CD4-positive, alpha-beta T cell treated with Interleukin-1 beta for 1 hour (primary cell): ENCODE measurements at regions not wholly inside any gene's neighbourhood (a gene's known extent, or its start where the extent isn't known, plus 50 kb on each side); places are given as distances from the start of the nearest gene placed in this dataset.

Source experiments
- DNase-seq, 2 donors: peaks; one replicate each; pipeline ENCODE4 v3.0.0-alpha.2; 2020 to 2022

DNA sequence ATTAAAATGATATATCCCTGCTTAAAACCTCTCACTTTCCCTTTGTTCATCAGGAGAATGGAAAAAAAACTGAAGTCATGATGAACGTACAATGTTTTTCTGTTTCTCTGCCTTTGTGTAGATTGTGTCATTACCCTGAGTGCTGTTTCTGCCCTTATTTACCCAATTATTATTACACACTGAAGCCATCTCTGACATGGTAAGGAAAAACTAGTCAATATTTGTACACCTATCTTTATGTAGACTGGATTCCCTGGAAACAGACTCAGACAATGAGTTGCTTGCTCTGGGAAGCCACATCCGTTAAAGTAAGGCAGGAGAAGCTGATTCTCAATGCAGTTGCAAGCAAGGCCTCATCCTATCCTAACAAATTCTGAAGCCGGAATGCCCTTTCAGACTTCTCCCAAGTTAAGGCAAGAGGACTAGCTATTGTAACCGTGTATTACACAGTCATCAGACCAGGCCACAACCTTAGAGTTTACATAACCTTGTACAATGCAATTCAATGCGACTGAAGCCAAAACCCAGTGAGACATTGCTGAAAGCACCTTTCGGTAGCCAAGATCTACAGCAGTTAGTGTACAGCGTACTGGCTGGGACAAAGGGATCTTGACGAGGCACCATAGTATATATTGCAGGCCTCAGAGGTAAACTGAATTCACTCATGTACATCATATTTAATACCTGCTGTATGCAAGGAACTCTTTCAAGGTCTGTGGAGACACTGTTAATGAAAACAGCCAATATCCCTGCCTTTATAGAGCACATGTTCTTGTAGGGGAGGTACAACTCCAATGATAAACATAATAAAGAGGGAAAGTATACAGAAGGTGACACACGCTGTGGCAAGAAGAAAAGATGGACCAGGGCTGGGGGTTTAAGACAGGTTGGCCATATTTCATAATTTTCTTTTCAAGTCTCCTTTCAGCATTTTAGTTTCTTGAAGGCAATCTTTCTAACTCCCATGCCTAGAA is 1040.8 kb upstream of the SEMA6D start:
- no peak for DNase-seq

GRCh38 chr15:46677491-46677890 is 1039.8 kb upstream of the SEMA6D start:
- no peak for DNase-seq

- no peak for DNase-seq
Measured at GRCh38 chr15:46681901-46682300, 1035.4 kb upstream of the SEMA6D start.

DNA sequence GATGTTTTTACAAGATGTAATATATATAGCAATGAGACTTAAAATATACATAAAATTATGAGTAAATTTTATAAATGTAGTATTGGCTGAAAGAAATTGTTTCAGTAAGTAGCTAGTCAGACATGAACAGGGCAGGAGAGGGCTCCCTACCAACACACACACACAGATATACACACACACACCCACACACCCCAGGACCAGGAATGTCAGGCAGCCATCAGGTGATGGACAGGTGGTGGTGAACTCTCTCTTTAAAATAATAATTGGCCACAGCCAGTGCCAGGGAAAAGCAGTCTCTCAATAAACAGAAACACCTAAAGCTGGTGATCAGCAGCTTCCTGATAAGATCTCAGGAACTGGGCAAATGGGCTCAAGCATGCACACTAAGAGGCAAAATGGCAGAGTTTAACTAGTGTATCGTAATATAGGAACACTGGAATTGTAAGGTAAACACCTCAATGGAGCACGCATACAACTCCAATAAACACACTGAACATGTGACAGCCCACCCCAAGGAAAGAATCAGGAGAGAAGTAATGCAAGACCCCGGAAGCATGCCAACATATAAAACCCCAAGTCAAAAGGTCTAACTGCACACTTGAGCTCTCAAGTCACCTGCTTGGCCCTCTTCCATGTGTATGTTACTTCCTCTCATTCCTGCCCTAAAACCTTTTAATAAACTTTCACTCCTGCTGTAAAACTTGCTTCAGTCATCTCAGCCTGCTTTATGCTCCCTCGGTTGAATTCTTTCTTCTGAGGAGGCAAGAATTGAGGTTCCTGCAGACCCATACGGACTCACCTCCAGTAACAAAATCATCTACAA is 1034.1 kb upstream of the SEMA6D start:
- DNase-seq, result no peak

- no peak for DNase-seq
Measured at GRCh38 chr15:46685096-46685495, 1032.2 kb upstream of the SEMA6D start.

- no peak for DNase-seq
Measured at GRCh38 chr15:46685681-46686080, 1031.6 kb upstream of the SEMA6D start.

DNA sequence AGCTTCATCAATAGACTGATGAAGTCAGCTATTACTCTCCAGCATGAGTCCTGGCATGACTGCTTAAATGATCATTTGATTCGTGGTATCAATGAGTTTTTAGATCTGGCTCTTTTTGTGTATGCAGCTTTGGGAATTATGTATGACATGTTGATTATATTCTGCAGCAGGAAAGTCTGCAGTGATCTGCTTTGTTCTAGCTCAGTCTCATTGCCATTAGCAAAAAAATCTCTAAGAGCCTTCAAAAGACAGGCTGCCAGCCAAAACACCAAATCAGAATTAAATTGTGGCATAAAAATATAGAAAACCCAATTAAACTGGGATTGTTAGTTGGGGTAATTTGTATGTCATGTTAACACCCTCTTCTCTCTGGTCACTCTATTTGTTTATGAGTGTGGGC is 1021.0 kb upstream of the SEMA6D start:
- DNase-seq, result no peak

- no peak for DNase-seq
Measured at GRCh38 chr15:46701346-46701745, 1016.0 kb upstream of the SEMA6D start.

DNA sequence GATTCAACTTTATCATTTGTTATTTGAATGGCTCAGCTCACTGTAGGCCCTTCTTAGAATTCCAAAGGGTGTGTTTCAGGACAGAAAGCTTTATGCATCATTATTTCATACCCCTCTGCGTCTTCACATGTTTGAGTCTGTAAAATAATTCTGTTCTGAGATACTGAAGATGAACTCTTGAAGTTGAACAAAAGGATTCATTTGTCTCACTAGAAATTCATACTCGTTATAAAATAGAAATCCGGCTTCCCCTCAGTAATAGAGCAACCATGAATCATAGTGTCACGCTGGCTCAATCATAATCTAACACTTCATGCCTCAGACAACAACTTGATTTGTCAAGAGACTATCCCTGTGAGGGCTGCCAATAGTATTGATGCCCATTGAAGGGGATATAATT is 1015.4 kb upstream of the SEMA6D start:
- DNase-seq, result no peak

DNA sequence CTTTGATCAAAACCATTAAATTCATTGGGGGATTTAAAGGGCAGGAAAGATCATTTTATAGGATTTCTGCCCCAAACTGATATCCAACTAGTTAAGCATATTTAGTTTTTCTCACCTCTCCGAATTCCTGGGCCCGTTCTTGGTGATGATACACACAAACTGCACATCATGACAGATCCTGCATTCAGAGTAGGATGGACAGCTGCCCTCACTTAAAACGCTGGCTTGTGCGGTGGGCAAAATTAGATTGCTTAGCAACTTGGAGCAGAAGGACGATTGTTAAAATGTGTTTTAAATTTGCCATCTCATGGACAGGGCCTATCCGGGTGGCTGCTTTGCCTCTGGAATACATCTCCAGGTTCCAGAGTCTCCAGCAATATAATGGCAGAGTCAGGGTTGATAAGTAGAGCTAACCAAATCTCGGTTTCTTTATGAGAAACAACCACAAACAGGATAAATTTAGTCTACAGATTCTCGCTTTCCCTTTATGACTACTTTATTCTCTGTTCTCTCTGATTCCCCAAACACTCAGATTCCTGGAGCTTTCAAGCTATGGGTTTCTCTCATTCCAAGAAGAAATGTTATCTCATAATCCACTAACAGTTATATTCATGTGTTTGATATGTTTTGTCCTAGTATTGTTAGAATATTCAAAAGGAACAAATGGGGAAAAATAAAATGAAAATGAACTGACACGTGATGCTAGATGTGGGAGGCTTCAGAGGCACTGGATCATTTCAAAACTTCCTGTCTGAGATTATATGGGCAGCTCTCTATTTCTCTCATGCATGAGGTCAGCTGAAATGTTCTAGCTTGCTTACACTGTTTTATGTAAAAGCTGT is 1014.1 kb upstream of the SEMA6D start:
- no peak for DNase-seq

DNA sequence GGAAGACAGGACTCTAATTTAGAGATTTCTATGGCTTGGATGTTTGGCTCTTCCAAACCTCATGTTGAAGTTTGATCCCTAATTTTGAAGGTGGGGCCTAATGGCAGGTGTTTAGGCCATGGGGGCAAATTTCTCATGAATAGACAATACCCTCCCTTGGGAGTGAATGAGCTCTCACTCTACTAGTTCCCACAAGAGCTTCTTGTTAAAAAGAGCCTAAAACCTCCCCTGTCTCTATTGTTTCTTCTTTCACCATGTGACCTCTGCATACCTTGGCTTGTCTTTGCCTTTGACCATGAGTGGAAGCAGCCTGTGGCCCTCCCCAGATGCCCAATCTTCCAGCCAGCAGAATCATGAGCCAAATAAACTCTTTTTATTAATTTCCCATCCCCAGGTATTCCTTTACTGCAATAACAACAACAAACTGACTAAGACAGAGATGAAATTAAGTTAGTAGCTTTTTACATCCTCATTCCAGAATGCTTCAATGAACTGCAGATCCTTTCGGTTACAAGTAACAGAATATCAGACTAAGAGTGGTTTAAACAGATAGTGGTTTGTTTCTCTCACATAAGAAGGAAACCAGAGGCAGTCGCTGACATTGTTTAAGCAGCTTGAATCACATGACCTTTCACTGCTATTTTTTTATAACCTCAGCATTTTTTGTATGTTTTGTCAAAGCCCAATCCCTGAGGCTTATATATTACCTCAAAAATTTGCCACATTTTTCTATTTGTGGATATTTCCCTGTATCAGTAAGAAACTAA is 1013.3 kb upstream of the SEMA6D start:
- no peak for DNase-seq

- no peak for DNase-seq
Measured at GRCh38 chr15:46707452-46707851, 1009.9 kb upstream of the SEMA6D start.

GRCh38 chr15:46708226-46708625 is 1009.1 kb upstream of the SEMA6D start:
- no peak for DNase-seq

GRCh38 chr15:46709460-46710083 is 1007.7 kb upstream of the SEMA6D start:
- no peak for DNase-seq

DNA sequence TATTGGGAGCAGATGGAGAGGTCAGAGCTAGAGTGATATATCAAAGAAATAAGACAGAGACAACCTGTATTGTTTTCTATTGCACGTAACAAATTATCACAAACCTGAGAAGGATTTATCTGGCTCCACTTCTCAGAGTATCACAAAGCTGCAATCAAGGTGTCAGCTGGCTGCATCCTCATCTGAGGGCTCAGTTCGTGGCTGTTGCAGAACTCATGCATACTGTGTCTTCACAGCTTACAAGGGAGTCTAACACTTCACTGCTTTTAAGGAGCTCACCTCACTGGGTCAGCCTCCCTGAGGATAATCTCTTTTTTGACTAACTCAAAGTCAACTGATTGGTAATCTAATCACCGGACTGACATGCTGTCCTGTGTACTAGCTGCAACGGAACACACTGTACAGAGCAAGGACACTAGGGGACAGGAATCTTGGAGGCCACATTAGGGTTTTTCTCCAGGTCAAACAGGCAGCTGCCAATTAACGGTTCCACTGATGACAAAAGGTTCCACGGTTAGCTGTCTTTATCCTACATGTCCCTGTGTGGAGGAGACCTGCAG is 1006.8 kb upstream of the SEMA6D start:
- DNase-seq, result no peak

- DNase-seq, result no peak
Measured at GRCh38 chr15:46713045-46713444, 1004.3 kb upstream of the SEMA6D start.

DNA sequence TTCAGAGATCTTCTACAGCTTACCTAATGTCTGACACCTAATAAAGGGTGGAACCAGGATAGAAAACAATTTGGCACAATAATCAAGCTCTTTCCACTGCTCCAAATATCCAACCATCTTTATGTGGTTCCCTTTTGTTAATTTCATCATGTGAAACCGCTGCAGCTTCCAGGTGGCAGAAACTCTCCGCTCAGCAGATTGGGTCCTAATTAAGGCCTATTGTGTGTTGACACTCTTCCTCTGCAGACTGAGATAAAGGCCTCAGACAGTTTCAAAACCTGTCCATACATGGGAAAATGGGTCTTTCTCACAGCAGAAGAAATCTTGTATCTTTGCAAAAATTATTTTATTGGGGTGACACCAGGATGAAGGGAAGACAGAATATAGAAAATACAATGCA is 1002.4 kb upstream of the SEMA6D start:
- no peak for DNase-seq

- DNase-seq, result no peak
Measured at GRCh38 chr15:46723308-46723707, 994.0 kb upstream of the SEMA6D start.

GRCh38 chr15:46732060-46732459 is 985.2 kb upstream of the SEMA6D start:
- DNase-seq, result no peak

DNA sequence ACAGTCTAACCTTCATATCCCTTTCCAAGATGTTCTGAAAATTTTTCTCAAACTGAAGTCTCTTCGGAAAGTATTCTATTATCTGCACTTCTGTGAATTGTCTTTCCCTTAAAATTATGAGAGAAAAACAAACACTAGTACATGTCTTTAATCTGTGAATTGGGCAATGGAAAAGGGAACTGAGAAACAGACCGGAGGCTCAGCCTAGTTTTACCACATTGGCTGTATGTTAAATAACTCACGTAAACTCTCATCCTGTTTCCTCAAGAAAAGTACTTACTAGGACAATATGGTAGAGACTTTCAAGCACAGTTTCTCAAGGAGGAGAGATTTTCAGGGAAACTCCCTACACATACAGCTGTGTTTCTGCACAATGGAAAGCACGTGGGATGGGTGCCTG is 982.2 kb upstream of the SEMA6D start:
- no peak for DNase-seq

DNA sequence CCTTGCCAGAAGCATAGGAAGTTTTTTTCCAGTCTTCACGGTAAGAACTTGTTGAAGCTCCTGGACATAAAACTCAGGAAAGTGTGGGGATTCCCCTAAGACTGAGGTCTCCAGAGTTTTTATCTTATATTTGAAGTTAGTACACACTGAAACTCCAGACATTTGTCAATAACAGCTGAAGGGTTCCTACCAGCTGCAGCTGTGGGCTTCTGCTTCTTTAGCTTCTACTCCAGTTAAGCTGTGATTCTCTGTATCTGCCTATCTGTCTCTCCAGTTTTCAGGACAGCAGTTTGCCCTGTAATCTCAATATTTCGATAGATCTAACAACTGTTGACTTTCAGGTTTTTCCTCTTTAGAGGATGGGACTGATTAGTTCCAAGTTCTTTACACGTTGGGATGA is 966.0 kb upstream of the SEMA6D start:
- DNase-seq, result no peak
